Testis (tissue), 2 donors: ENCODE measurements at regions not wholly inside any gene's neighbourhood (a gene's known extent, or its start where the extent isn't known, plus 50 kb on each side); places are given as distances from the start of the nearest gene placed in this dataset.
"Not testable (repeated sequence)": the region's sequence is repeated elsewhere in the genome, so short reads cannot be mapped to it uniquely, and the experiment has no call there.

Experiments
- DNase-seq: peaks from one replicate; pipeline ENCODE4 v3.0.0-alpha.2; 2019
- H3K27ac ChIP-seq, 2 donors: fragments of 200-600 bp; sonication (generic); one replicate each; pipeline ENCODE4 v1.5.1; 2019
- H3K27me3 ChIP-seq: fragments of 200-600 bp; sonication (generic); one replicate; pipeline ENCODE4 v1.5.1; 2019
- H3K36me3 ChIP-seq: fragments of 200-600 bp; sonication (generic); one replicate; pipeline ENCODE4 v1.5.1; 2017; ENCODE audit warnings: low read depth; ENCODE audit errors: missing control alignments
- H3K4me1 ChIP-seq: fragments of 200-600 bp; sonication (generic); one replicate; pipeline ENCODE4 v1.5.1; 2019
- H3K4me3 ChIP-seq, 2 donors: fragments of 200-600 bp; sonication (generic); one replicate each; pipeline ENCODE4 v1.5.1; 2017 to 2019
- H3K9me3 ChIP-seq: fragments of 200-600 bp; sonication (generic); one replicate; pipeline ENCODE4 v1.5.1; 2017
- CTCF ChIP-seq, 3 experiments: fragments of 450-650 bp in 2 of 3; fragments of 200-600 bp in 1 of 3; sonication (generic) in 1 of 3; IDR thresholded peaks; one replicate each; pipeline ENCODE4 v1.5.1; 2016 to 2019; ENCODE audit warnings: antibody characterized with exemption in 3 of 3, mild to moderate bottlenecking in 2 of 3, moderate library complexity in 1 of 3
- POLR2A ChIP-seq: fragments of 450-650 bp; IDR thresholded peaks from one replicate; pipeline ENCODE4 v1.6.1; 2017; ENCODE audit warnings: antibody characterized with exemption, mild to moderate bottlenecking, moderate library complexity
- WGBS, 2 donors: methylation state at CpG; one replicate each; pipeline ENCODE4 v1.1.5; 2018; 5-methylcytosine and 5-hydroxymethylcytosine counted together
- intact Hi-C: fragments of 100-400 bp; cut with DNase I; formaldehyde crosslinking; loops from one replicate; pipeline ENCODE4 v1.15.1; 2023; ENCODE audit warnings: low total_unique reads

GRCh38 chr2:184372484-184372883 lies 225.8 kb upstream of the ZNF804A start:
- H3K4me1 ChIP-seq: no peaks in the 10 kb centered on the region
- no peaks in the 10 kb centered on the region for H3K27me3 ChIP-seq
- H3K36me3 ChIP-seq: no peaks in the 10 kb centered on the region
- H3K9me3 ChIP-seq: no peaks in the 10 kb centered on the region
- no peak for TF ChIP-seq CTCF (IDR thresholded peaks at IDR 0.05)
- TF ChIP-seq POLR2A: no peak
- no peak overlapping the region for H3K4me3 ChIP-seq
- no peak for DNase-seq
- intact Hi-C loops: no loop called here
- no peak overlapping the region for H3K27ac ChIP-seq

DNA sequence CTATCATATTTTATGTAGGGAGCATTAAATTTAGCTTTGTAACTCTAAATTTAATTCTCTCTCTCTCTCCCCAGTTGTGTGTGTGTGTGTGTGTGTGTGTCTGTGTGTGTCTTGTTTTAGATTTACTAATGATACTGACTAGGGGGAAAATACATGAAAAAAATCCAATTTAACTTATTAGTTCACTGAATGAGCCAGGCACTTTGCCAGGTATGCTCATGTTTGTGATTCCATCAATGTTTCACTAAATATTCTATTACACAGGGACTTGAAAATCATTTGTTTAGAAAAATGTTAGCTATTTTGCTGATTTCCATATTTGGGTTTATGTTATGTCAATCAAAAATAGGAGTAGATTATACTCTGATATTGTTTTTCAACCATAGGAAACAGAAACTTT lies 203.7 kb upstream of the ZNF804A start:
- no peak for TF ChIP-seq POLR2A
- TF ChIP-seq CTCF (IDR thresholded peaks at IDR 0.05): no peak
- H3K36me3 ChIP-seq: no peaks in the 10 kb centered on the region
- DNase-seq: no peak
- intact Hi-C loops: no loop called here
- no peaks in the 10 kb centered on the region for H3K4me1 ChIP-seq
- no peaks in the 10 kb centered on the region for H3K9me3 ChIP-seq
- H3K27ac ChIP-seq: no peak overlapping the region
- no peaks in the 10 kb centered on the region for H3K27me3 ChIP-seq
- no peak overlapping the region for H3K4me3 ChIP-seq

GRCh38 chr2:184402381-184402780 lies 195.9 kb upstream of the ZNF804A start:
- Histone ChIP-seq H3K4me1 (no peaks in the 10 kb centered on the region), H3K9me3 (no peaks in the 10 kb centered on the region), H3K27me3 (no peaks in the 10 kb centered on the region), H3K4me3 (no peak overlapping the region), H3K36me3 (no peaks in the 10 kb centered on the region), H3K27ac (no peak overlapping the region)
- intact Hi-C loops: no loop called here
- no peak for DNase-seq
- TF ChIP-seq CTCF (IDR thresholded peaks at IDR 0.05) (no peak), POLR2A (no peak)

GRCh38 chr2:184407041-184407630 lies 191.2 kb upstream of the ZNF804A start:
- H3K27me3 ChIP-seq, intact Hi-C loops, H3K27ac ChIP-seq, H3K4me1 ChIP-seq, H3K36me3 ChIP-seq, DNase-seq, H3K9me3 ChIP-seq, H3K4me3 ChIP-seq: not testable (repeated sequence)
- 68 to 70% methylated on average over 7 of the region's 7 CpGs for WGBS, 2 donors

GRCh38 chr2:184410160-184410559 lies 188.2 kb upstream of the ZNF804A start:
- Histone ChIP-seq H3K36me3 (no peaks in the 10 kb centered on the region), H3K4me3 (no peak overlapping the region), H3K27me3 (no peaks in the 10 kb centered on the region), H3K9me3 (no peaks in the 10 kb centered on the region), H3K27ac (no peak overlapping the region), H3K4me1 (no peaks in the 10 kb centered on the region)
- no peak for TF ChIP-seq CTCF (IDR thresholded peaks at IDR 0.05)
- WGBS, 2 donors: 20 to 23% methylated on average over 1 of the region's 1 CpG
- no peak for DNase-seq
- intact Hi-C loops: no loop called here
